Naive B cell (primary cell): ENCODE measurements at regions not wholly inside any gene's neighbourhood (a gene's known extent, or its start where the extent isn't known, plus 50 kb on each side); places are given as distances from the start of the nearest gene placed in this dataset.

Experiments
- ATAC-seq, 2 donors: fragments of 150-1000 bp; cut with Tn5 transposase; 2 replicates each; pipeline ENCODE4 v1.10.0; 2021; ENCODE audit warnings: low read depth in 2 of 2, mild to moderate bottlenecking in 2 of 2, moderate library complexity in 2 of 2
- DNase-seq: peaks from one replicate; pipeline ENCODE4 v3.0.0; 2022
- H3K27ac Mint-ChIP-seq, 6 donors: one replicate each; pipeline ENCODE4 v1.8.0; 2020 to 2022; ENCODE audit warnings: mild to moderate bottlenecking in 6 of 6, mixed read lengths in 6 of 6, moderate library complexity in 5 of 6, inconsistent platforms in 2 of 6
- H3K27me3 Mint-ChIP-seq, 3 donors: one replicate each; pipeline ENCODE4 v1.8.0; 2021 to 2022; ENCODE audit warnings: mixed read lengths in 3 of 3, mild to moderate bottlenecking in 1 of 3
- H3K36me3 Mint-ChIP-seq, 2 donors: one replicate each; pipeline ENCODE4 v1.8.0; 2020 to 2022; ENCODE audit warnings: mixed read lengths in 2 of 2, inconsistent platforms in 1 of 2, mild to moderate bottlenecking in 1 of 2
- H3K4me1 Mint-ChIP-seq, 3 donors: one replicate each; pipeline ENCODE4 v1.8.0; 2020 to 2022; ENCODE audit warnings: mixed read lengths in 3 of 3, inconsistent platforms in 1 of 3, mild to moderate bottlenecking in 1 of 3, moderate library complexity in 1 of 3
- H3K4me3 Mint-ChIP-seq, 8 donors: one replicate each; pipeline ENCODE4 v1.8.0; 2020 to 2022; ENCODE audit warnings: mild to moderate bottlenecking in 8 of 8, mixed read lengths in 8 of 8, moderate library complexity in 8 of 8, inconsistent platforms in 2 of 8
- H3K9me3 Mint-ChIP-seq, 7 donors: one replicate each; pipeline ENCODE4 v1.8.0; 2020 to 2022; ENCODE audit warnings: mixed read lengths in 7 of 7, mild to moderate bottlenecking in 5 of 7, inconsistent platforms in 2 of 7, moderate library complexity in 1 of 7

DNA sequence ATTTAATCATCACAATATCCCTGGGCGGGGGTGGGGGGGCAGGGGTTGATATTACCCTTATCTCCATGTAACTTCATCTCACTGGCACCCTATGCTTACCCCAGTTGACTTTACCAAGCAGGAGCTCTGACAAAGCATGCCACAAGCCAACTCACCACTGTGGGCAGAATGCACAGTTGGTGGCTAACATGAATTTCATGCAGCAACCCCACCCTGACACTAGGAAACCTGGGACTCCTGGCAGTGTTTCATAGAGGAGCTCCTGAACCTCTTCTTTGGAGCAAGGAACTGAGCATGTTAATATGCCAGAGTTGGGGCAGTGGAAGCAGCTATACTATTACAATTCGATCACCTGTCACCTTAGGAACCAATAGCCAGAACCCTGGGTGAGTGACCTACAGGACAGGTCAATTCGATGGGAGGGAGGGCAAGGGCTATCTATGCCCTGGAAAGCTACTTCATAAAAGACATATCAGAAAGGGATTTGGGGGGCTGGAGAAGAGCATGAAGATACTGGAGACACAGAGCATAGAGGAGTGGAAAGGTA is 97.2 kb upstream of the ACSL4 start:
- no peak for ATAC-seq
- peaks cover 0 to 2% (median 0%) of the 10 kb centered on the region in 7 donors for H3K9me3 Mint-ChIP-seq
- no peak overlapping the region for H3K4me3 Mint-ChIP-seq
- DNase-seq = no peak
- peaks cover 0 to 5% (median 0%) of the 10 kb centered on the region in 3 donors for H3K27me3 Mint-ChIP-seq
- H3K27ac Mint-ChIP-seq = no peak overlapping the region
- no peaks in the 10 kb centered on the region for H3K4me1 Mint-ChIP-seq
- H3K36me3 Mint-ChIP-seq = no peaks in the 10 kb centered on the region

DNA sequence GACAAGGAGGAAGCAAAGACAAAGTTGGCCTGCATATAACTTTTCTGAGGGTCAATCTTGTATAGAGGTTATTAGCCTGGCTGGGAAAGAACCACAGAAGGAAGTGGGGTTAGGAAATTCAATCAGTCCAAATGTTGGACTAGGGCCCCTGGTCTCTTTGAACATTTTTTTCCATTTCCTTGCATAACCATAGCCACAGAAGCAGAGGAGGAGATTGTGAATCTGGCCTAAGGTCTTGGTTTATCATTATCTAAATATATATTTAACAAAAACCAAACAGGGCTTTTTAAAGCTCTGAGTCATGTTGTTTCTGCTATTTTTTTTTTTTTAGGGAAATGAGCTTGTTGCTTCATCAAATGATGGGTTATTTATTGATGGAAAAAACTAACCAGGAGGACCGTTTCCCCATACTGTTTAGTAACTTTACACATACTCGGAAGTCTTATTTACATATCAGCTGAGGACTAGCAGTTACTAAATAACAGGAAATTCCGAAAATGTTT is 97.7 kb upstream of the ACSL4 start:
- H3K27ac Mint-ChIP-seq = no peak overlapping the region
- DNase-seq (no peak), ATAC-seq (no peak)
- no peaks in the 10 kb centered on the region for H3K36me3 Mint-ChIP-seq
- no peaks in the 10 kb centered on the region for H3K4me1 Mint-ChIP-seq
- peaks cover 0 to 2% (median 0%) of the 10 kb centered on the region in 7 donors for H3K9me3 Mint-ChIP-seq
- peaks cover 0 to 5% (median 0%) of the 10 kb centered on the region in 3 donors for H3K27me3 Mint-ChIP-seq
- no peak overlapping the region for H3K4me3 Mint-ChIP-seq

DNA sequence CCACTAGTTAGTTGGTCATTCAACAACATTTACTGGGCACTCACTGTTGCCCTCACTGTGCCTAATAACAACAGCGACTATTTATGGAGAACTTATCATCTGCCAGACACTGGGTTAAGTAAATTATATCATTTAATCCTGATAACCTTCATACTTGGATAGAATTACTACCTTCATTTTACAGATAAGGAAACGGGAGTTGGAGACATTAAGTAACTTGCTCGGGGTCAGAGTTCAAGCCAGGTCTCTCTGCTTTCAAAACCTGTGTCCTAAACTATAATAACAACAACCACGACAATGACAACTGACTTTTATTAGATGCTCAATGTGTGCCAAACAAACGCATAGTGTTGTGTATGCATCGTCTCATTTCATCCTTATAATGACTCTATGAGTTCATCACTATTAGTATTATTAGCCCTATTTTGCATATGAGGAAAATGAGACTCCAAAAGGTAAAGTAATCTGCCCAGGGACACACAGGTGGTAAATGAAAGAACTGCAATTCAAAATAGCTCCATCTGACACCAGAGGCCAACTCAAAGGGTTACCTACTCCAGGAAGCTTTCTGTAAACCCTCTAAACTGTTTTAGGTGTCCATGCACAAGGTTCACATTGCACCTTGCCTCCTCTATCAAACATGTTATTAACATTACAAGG is 98.4 kb upstream of the ACSL4 start:
- Mint-ChIP-seq H3K4me3 (no peak overlapping the region), H3K36me3 (no peaks in the 10 kb centered on the region), H3K27ac (no peak overlapping the region), H3K27me3 (peaks cover 0 to 5% (median 3%) of the 10 kb centered on the region in 3 donors), H3K9me3 (peaks cover 0 to 2% (median 0%) of the 10 kb centered on the region in 7 donors), H3K4me1 (no peaks in the 10 kb centered on the region)
- DNase-seq (no peak), ATAC-seq (no peak)

DNA sequence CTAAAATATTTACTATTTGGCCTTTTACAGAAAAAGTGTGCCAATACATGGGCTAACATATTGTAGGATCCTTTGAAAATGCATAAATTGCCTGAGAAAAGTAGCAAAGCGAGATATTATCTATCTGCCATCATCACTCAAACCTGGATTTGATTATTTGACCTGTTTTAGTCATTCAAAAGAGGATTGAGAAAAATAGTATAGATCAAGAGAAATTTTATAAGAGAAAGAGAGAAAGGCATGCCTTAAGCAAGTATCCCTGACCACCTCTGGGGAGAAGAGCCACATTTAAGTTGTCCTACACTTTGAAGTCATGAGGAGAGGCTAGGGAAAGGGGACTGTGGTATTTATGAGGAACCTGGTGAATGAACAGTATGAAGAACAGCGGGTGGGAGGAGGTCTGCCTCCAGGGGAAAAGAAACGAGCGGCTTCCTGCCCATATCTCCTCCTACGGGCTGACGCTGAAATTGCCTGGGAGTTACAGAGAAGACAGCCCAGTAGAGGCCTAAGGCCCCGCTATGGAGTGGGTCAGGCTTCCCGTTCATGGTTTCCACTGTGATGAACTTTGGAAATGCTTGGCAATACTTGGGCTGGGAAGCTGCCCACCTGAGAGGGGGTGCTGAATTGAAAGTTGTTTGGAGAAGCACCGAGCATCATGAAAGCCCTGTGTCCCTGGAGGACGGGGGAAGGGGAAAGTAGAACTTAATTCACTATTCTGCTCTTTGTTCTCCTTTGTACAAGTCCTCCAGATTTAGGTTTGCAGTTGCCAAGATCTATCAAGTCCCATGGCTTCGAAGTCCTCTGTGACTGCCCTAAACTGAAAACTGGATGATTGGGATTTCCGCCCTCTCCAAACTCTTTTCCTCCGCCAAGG is 106.9 kb upstream of the ACSL4 start:
- H3K27ac Mint-ChIP-seq = no peak overlapping the region
- H3K4me3 Mint-ChIP-seq = no peak overlapping the region
- DNase-seq = no peak
- H3K9me3 Mint-ChIP-seq = no peaks in the 10 kb centered on the region
- no peak for ATAC-seq
- no peaks in the 10 kb centered on the region for H3K4me1 Mint-ChIP-seq
- H3K36me3 Mint-ChIP-seq = no peaks in the 10 kb centered on the region
- H3K27me3 Mint-ChIP-seq = peaks cover 0 to 3% (median 0%) of the 10 kb centered on the region in 3 donors

DNA sequence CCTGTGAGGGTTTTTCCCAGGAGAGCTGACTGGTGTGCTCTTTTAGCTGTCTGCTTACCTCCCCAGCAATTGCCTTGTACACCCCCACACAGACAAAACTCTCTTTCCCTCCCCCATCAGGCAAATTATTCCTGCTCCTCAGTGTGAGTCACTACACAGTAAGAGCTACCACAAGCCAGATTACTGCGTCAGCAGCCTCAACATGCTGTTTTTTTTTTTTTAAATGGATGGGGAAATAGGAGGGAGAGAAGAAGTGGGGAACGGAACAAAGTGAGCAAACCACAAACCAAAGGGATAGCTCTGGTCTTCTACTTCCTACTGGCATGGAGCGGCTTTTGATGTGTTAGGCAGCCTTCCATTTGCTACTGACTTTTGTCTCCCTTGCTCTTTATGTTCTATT is 107.5 kb upstream of the ACSL4 start:
- Mint-ChIP-seq H3K4me1 (no peaks in the 10 kb centered on the region), H3K27me3 (peaks cover 0 to 3% (median 0%) of the 10 kb centered on the region in 3 donors), H3K4me3 (no peak overlapping the region), H3K27ac (no peak overlapping the region), H3K36me3 (no peaks in the 10 kb centered on the region), H3K9me3 (no peaks in the 10 kb centered on the region)
- DNase-seq (no peak), ATAC-seq (no peak)

DNA sequence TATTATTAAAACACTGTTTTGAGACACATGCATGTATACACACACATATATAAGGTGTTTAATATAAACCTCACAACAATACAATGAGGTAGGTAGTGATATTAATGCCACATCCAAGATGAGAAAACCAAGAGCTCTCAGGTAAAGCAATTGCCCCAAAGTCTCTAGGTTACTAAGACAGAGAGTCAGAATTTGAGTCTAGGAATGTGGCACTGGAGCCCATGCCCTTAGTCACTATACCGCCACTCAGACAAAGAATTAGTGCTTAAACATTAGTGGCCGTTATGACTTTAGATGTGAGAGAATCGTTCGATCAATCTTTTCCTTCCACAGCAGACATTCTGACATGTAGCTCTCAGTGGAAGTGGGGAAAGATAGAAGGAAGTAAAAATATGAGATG is 108.2 kb upstream of the ACSL4 start:
- H3K4me1 Mint-ChIP-seq = no peaks in the 10 kb centered on the region
- no peak overlapping the region for H3K27ac Mint-ChIP-seq
- ATAC-seq = no peak
- no peak overlapping the region for H3K4me3 Mint-ChIP-seq
- H3K9me3 Mint-ChIP-seq = no peaks in the 10 kb centered on the region
- no peak for DNase-seq
- H3K36me3 Mint-ChIP-seq = no peaks in the 10 kb centered on the region
- H3K27me3 Mint-ChIP-seq = no peaks in the 10 kb centered on the region

DNA sequence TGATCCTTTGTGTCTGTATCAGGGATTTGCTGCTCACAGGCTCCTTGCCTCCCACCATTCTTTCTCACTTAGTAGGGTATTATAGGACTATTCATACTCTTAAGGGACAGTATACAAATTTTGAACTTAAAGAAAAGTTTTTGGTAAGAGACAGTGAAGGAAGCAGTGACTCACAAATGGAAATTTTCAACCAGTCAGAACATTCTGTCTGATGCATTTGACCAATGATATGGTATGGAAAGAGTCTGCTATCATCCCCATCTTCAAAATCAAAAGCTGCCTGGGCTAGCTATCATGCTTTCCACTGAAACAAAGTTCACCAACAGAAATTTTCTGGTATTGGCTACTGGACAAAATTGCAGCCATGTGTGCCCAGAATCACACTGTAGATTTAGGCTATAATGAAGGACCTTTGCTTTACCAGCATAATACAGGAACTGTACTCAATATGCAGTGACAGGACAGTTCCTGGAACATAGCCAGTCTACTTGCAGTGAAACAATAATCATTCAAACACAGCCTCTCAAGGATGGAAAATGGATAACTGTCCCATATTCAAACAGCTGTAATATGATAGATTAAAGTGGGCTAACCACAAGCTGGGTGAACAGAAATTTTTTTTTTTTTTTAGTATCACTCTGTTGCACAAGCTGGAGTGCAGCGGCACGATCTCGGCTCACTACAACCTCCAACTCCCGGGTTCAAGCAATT is 109.0 kb upstream of the ACSL4 start:
- no peak for ATAC-seq
- no peak for DNase-seq
- H3K9me3 Mint-ChIP-seq = no peaks in the 10 kb centered on the region
- no peaks in the 10 kb centered on the region for H3K4me1 Mint-ChIP-seq
- H3K27me3 Mint-ChIP-seq = no peaks in the 10 kb centered on the region
- no peaks in the 10 kb centered on the region for H3K36me3 Mint-ChIP-seq
- H3K27ac Mint-ChIP-seq = no peak overlapping the region
- H3K4me3 Mint-ChIP-seq = no peak overlapping the region

DNA sequence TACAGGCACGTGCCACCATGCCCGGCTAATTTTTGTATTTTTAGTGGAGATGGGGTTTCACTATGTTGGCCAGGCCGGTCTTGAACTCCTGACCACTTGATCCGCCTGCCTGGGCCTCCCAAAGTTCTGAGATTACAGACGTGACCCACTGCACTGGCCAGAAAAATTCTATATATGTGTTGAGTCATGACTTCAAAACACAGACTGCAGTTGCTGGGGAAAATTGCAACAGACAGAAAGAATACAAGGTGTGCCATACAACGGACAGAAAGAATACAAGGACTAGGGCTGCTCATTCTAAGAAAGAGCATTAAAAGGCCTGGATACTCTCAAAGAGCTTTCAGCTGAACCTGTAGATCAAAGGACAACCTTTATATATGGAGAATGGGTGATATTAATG is 109.6 kb upstream of the ACSL4 start:
- Mint-ChIP-seq H3K27me3 (peaks cover 0 to 4% (median 0%) of the 10 kb centered on the region in 3 donors), H3K4me1 (no peaks in the 10 kb centered on the region), H3K36me3 (no peaks in the 10 kb centered on the region), H3K9me3 (no peaks in the 10 kb centered on the region), H3K27ac (no peak overlapping the region), H3K4me3 (no peak overlapping the region)
- DNase-seq (no peak), ATAC-seq (no peak)

DNA sequence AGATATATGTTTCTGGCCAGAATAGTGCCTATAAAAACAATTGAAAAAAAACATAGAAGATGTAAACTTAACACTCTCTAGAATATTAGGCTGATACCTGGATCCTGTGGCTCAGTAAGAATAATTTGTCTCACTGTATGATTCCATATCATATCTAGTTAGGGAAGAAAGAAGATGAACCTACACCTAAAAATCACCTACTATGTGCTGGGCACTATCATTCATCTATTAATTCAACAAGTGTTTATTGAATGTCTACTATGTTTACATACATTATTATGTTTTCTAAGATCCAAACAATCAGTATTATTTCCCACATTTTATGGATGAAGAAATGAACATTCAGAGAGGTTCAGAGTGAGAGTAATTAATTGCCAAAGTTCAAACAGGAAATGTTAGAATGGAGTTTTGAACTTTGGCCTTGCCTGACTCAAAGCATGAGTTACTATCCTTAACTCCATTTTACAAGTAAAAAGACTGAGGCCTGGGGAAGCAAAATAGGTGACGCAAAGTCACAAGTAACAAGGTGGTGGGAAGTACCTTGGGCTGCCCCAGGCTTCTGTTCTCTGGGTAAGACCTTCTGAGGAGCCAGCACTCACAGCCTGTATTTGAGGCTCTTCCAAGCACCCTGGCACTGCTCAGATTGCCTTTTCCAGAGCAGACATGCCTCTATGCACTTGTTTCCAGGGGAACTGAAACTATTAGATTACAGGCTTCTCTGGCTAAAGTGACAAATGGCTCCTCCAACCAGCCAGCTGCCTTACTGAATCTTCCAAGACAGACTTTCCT is 111.1 kb upstream of the ACSL4 start:
- no peaks in the 10 kb centered on the region for H3K36me3 Mint-ChIP-seq
- no peak overlapping the region for H3K27ac Mint-ChIP-seq
- peaks cover 0 to 5% (median 5%) of the 10 kb centered on the region in 3 donors for H3K4me1 Mint-ChIP-seq
- no peaks in the 10 kb centered on the region for H3K9me3 Mint-ChIP-seq
- DNase-seq = no peak
- ATAC-seq = no peak
- H3K27me3 Mint-ChIP-seq = peaks cover 0 to 4% (median 0%) of the 10 kb centered on the region in 3 donors
- no peak overlapping the region for H3K4me3 Mint-ChIP-seq

DNA sequence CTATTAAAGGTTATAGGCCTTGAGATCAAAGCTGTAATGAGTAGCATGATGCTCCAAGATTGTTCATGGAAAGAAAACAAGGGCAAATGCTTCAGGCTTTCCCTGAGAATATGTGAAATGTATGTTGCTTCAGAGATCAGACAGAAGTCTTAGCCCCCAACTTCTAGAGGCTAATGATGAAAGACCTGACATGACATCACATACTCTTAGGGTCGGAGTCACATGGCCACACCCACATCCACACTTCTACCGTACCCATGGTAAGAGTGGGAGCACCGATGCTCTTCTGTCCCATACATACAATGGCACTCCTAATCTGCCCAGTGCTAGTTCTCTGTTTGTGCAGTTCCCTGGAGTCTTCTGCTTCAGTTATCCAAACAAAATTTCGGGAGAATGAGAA is 111.9 kb upstream of the ACSL4 start:
- no peaks in the 10 kb centered on the region for H3K9me3 Mint-ChIP-seq
- no peak overlapping the region for H3K4me3 Mint-ChIP-seq
- no peak overlapping the region for H3K27ac Mint-ChIP-seq
- H3K36me3 Mint-ChIP-seq = no peaks in the 10 kb centered on the region
- DNase-seq = no peak
- ATAC-seq = no peak
- peaks cover 0 to 5% (median 5%) of the 10 kb centered on the region in 3 donors for H3K4me1 Mint-ChIP-seq
- H3K27me3 Mint-ChIP-seq = peaks cover 0 to 4% (median 0%) of the 10 kb centered on the region in 3 donors

DNA sequence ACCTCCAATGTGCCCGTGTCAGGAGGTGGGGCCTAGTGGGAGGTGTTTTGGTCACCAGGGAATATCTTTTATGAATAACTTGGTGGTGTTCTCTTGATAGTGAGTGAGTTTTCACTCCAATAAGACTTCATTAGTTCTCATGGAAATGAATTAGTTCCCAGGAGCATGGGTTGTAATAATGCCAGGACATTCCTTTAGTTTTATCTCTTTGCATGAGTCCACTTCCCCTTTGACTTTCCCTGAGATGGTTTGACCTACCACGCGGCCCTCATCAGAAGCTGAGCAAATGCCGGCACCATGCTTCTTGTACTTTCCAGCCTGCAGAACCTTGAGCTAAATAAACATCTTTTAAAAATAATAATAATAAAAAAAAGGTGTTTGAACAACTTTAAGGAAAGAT is 112.9 kb upstream of the ACSL4 start:
- H3K27me3 Mint-ChIP-seq = peaks cover 0 to 4% (median 0%) of the 10 kb centered on the region in 3 donors
- no peak overlapping the region for H3K4me3 Mint-ChIP-seq
- H3K9me3 Mint-ChIP-seq = no peaks in the 10 kb centered on the region
- H3K36me3 Mint-ChIP-seq = no peaks in the 10 kb centered on the region
- no peak overlapping the region for H3K27ac Mint-ChIP-seq
- no peak for ATAC-seq
- H3K4me1 Mint-ChIP-seq = peaks cover 0 to 5% (median 5%) of the 10 kb centered on the region in 3 donors
- no peak for DNase-seq

DNA sequence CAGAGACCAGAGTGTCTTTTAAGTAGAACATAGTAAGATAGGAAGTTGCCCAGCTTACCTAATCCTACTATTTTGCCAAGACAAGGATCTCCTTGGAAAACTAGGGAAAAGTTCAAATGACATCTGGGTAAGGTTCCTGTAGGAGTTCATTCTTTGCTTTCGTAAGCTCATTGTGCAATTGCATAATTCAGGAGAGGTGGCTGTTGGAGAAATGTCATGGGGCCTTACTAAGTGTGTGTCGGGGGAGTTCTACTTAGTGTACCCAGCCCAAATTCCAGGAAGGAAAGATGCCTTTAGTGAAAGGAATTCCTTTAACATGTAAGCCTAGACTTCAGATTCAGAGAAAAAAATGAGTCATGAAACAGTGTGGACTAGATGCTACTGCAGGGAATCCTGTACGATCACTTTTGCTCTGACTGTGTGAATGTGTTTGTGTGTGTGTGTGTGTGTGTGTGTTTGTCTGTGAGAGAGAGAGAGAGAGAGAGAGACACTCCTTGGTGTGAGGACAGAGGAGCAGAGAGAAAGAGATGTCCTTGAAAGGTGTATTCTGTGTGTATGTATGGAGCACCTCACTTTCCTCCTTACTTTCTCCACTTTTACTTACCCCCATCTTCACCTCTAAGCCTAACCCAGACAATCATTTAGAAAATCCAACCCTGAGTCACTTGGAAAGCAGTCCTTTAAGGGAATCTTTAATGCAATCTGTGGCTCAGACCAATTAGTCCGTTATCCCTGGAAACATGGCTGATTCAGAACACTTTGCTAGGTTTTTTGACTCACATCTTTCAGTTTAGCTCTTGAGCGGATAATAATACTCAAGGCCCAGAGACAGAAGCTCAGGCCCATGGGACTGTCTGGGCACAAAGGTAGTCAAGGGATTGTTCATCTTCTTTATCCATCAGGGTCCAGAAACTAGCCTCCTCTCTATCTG is 114.5 kb upstream of the ACSL4 start:
- Mint-ChIP-seq H3K27me3 (peaks cover 0 to 4% (median 0%) of the 10 kb centered on the region in 3 donors), H3K9me3 (no peaks in the 10 kb centered on the region), H3K27ac (peak overlapping the region in 1 of 6 donors; percentile 41), H3K4me1 (peaks cover 0 to 5% (median 5%) of the 10 kb centered on the region in 3 donors), H3K4me3 (no peak overlapping the region), H3K36me3 (no peaks in the 10 kb centered on the region)
- ATAC-seq (no peak), DNase-seq (no peak)
